Retina (tissue), 1 donor: ENCODE measurements at regions not wholly inside any gene's neighbourhood (a gene's known extent, or its start where the extent isn't known, plus 50 kb on each side); places are given as distances from the start of the nearest gene placed in this dataset.
"Not testable (repeated sequence)": the region's sequence is repeated elsewhere in the genome, so short reads cannot be mapped to it uniquely, and the experiment has no call there.

Source experiments
- DNase-seq: peaks from one replicate; pipeline ENCODE4 v3.0.0-alpha.2; 2016

DNA sequence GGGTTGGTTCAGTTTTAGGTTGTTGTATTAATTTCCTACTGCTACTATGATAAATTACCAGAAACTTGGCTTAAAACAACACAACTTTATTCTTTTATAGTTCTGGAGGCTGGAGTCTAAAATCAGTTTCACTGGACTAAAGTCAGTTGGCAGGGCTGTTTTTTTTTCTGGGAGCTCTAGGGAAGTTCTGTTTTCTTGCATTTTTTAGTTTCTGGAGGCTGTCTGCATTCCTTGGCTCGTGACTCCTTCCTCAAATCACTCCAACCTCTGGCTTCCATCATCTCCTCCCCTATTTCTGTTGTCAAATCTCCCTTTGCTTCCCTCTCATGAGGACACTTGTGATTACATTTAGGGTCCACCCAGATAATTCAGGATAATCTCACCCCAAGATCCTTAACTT is 51.3 kb upstream of the SUB1 start:
- DNase-seq, result no peak

- no peak for DNase-seq
Measured at GRCh38 chr5:32531885-32532520, 53.4 kb upstream of the SUB1 start.

- not testable (repeated sequence) for DNase-seq
Measured at GRCh38 chr5:32527321-32527720, 58.0 kb upstream of the SUB1 start.

GRCh38 chr5:32526810-32527209 is 58.5 kb upstream of the SUB1 start:
- no peak for DNase-seq

GRCh38 chr5:32523625-32524024 is 61.7 kb upstream of the SUB1 start:
- DNase-seq, result no peak

DNA sequence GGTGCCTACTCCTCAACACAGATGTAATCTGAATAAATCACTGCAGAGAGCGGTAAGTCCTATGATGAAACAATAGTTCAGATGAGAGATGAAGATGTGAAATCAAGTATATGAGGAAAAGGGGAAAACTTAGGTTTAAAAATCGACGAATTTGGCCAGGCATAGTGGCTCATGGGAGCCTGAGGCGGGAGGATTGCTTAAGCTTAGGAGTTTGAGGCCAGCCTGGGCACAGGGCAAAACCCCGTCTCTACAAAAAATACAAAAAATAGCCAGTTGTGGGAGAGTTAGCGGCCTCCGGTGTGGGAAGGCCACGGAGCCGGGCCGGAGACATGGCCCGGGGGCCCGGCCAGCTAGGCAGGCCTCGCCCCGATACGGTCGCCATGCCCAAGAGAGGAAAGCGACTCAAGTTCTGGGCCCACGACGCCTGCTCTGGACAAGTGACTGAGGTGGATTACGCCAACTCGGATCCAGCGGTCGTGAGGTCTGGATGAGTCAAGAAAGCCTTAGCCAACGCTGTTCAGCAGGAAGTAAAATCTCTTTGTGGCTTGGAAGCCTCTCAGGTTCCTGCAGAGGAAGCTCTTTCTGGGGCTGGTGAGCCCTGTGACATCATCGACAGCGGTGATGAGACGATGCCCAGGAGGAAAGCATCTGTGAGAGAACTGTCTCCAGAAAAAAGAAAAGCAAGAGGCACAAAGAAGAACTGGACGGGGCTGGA is 62.8 kb upstream of the SUB1 start:
- no peak for DNase-seq

DNA sequence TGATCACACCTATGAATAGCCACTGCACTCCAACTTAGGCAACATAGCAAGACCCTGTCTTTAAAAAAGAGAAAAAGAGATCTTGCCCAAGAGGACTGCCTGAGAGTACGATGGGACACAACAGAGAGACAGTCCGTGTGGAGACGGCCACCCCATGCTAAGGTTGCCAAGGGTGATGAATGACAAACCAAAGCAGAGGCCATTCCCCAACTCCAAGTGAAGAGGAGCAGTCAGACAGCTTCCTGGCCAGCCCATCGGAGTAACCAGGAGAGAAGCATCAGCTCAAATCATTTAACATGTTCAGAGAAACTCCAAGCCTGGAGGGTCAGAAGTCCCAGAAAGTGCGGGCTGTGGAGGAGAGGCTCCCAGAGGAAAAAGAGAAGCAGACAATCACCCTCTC is 63.9 kb upstream of the SUB1 start:
- DNase-seq, result no peak

DNA sequence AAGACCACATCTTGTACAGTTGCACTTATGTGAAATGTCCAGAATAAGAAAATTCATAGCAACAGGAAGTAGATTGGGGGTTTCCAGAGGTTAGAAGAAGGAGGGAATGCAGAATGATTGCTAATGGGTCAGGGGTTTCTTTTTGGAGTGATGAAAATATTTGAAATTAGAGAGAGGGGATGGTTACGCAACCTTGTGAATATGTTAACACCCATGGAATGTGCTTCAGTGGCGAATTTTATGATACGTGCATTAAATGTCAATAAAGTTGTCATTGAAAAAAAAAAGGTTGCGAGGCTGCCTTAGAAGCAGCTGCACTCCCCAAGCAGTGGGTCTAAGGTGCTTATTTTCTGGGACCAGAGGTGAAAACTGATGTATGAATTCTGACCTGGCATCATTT is 64.4 kb upstream of the SUB1 start:
- DNase-seq, result no peak

- no peak for DNase-seq
Measured at GRCh38 chr5:32520356-32520755, 65.0 kb upstream of the SUB1 start.

DNA sequence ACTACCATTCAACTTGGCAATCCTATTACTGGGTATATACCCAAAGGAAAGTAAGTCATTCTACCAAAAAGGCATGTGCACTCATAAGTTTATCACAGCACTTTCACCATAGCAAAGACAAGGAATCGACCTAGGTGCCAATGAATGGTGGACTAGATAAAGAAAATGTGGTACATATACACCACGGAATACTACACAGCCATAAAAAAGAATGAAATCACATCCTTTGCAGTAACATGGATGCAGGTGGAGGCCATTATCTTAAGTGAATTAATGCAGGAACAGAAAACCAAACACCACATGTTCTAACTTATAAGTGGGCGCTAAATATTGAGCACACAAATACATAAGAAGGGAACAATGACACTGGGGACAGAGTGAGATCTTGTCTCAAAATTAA is 65.8 kb upstream of the SUB1 start:
- DNase-seq, result no peak

GRCh38 chr5:32514806-32515205 is 70.3 kb upstream of the ZFR start:
- no peak for DNase-seq

DNA sequence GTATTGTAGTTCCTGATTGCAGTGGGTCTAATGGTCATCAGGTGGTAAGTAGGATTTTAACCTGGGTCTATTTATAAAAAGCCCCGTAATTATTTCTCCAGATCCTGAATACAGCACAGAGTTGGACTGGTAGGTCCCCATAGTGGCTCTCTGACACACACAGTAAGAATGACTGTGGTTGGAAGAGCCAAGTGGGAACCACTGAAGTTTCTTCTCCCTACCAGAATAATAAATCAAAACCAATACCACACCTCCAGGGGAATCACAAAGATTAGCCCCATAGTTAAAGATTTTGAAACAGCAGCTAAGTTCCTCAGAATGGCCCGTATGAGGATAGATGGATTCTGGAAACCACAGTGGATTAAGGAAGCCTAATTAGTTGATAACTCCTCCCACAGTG is 68.4 kb upstream of the ZFR start:
- no peak for DNase-seq

GRCh38 chr5:32511776-32512374 is 67.3 kb upstream of the ZFR start:
- no peak for DNase-seq

- no peak for DNase-seq
Measured at GRCh38 chr5:32510860-32511259, 66.3 kb upstream of the ZFR start.

- no peak for DNase-seq
Measured at GRCh38 chr5:32508806-32509805, 64.6 kb upstream of the ZFR start.

GRCh38 chr5:32507738-32508434 is 63.3 kb upstream of the ZFR start:
- DNase-seq, result no peak

DNA sequence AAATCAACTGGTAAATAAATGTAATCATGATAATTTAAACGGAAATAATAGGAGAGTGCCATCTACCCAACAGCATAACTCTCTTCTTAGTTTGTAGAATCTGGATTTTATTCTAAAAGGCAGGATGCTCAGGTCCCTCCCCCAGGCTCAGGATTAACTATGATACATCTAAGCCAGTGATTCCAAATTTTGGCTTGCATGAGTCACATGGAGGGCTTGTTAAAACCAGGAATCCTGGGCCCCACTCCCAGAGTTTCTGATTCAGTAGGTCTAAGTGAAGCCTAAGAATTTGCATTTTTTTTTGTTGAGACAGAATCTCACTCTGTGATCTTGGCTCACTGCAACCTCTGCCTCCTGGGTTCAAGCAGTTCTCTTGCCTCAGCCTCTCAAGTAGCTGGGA is 62.3 kb upstream of the ZFR start:
- DNase-seq, result no peak

GRCh38 chr5:32506201-32506661 is 61.7 kb upstream of the ZFR start:
- DNase-seq, result peak; percentile 54

GRCh38 chr5:32505756-32506155 is 61.2 kb upstream of the ZFR start:
- DNase-seq, result peak; percentile 27

- peak; percentile 50 for DNase-seq
Measured at GRCh38 chr5:32504989-32505596, 60.6 kb upstream of the ZFR start.

- no peak for DNase-seq
Measured at GRCh38 chr5:32504329-32504988, 59.9 kb upstream of the ZFR start.
